Mucosa of rectum (tissue), 2 donors: ENCODE measurements at regions not wholly inside any gene's neighbourhood (a gene's known extent, or its start where the extent isn't known, plus 50 kb on each side); places are given as distances from the start of the nearest gene placed in this dataset.

ENCODE experiments used
- H3K27ac ChIP-seq, 2 donors: one replicate each; pipeline ENCODE4 v1.7.0; 2013; ENCODE audit warnings: inconsistent platforms in 2 of 2, low read depth in 2 of 2, low read length in 2 of 2
- H3K27me3 ChIP-seq, 2 donors: one replicate each; pipeline ENCODE4 v1.7.0; 2013; ENCODE audit warnings: low read length in 2 of 2; ENCODE audit not compliant: control insufficient read depth in 2 of 2, insufficient read depth in 2 of 2
- H3K36me3 ChIP-seq, 2 donors: one replicate each; pipeline ENCODE4 v1.7.0; 2013; ENCODE audit warnings: low read length in 2 of 2; ENCODE audit not compliant: control insufficient read depth in 2 of 2, insufficient read depth in 2 of 2
- H3K4me1 ChIP-seq, 2 donors: one replicate each; pipeline ENCODE4 v1.7.0; 2013; ENCODE audit warnings: low read length in 2 of 2, mild to moderate bottlenecking in 1 of 2; ENCODE audit not compliant: control insufficient read depth in 2 of 2, insufficient read depth in 2 of 2
- H3K4me3 ChIP-seq, 2 donors: one replicate each; pipeline ENCODE4 v1.7.0; 2013; ENCODE audit warnings: low read length in 2 of 2
- H3K9ac ChIP-seq, 2 donors: one replicate each; pipeline ENCODE4 v1.7.0; 2013; ENCODE audit warnings: low read length in 2 of 2, low read depth in 1 of 2, mild to moderate bottlenecking in 1 of 2
- H3K9me3 ChIP-seq, 2 donors: one replicate each; pipeline ENCODE4 v1.7.0; 2013; ENCODE audit warnings: low read length in 2 of 2; ENCODE audit not compliant: control insufficient read depth in 2 of 2
- donor health status: healthy.
- donor health status: Normal muscosa, but diverticular disease.

DNA sequence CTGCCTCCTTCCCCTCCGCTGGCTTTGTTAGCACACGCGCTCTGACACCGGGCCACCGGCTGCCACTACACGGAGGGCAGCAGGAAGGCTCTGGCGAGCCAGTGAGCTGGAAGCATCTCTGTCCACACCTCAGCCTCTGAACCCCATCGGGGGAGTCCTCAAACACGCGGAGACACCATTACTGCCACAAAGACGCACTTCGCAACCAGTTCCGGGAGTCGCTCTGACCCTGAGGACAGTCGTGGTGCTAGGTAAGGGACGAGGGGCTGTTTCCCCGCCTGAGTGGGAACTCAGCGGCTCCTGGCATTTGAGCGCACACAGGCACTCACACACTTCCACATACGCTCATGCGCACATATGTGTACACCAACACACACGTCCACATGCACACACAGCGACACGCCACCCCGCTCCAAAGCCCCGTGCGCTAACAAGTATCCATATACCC lies 160.0 kb downstream of the C9orf152 start:
- Histone ChIP-seq H3K36me3 (no peaks in the 10 kb centered on the region), H3K4me1 (peaks cover 6 to 23% of the 10 kb centered on the region in 2 donors), H3K27me3 (peaks cover 13 to 14% of the 10 kb centered on the region in 2 donors), H3K4me3 (peak overlapping the region; percentile 72 to 81), H3K9ac (peak overlapping the region; percentile 20 to 58), H3K27ac (peak overlapping the region in 1 of 2 donors; percentile 17), H3K9me3 (no peaks in the 10 kb centered on the region)

DNA sequence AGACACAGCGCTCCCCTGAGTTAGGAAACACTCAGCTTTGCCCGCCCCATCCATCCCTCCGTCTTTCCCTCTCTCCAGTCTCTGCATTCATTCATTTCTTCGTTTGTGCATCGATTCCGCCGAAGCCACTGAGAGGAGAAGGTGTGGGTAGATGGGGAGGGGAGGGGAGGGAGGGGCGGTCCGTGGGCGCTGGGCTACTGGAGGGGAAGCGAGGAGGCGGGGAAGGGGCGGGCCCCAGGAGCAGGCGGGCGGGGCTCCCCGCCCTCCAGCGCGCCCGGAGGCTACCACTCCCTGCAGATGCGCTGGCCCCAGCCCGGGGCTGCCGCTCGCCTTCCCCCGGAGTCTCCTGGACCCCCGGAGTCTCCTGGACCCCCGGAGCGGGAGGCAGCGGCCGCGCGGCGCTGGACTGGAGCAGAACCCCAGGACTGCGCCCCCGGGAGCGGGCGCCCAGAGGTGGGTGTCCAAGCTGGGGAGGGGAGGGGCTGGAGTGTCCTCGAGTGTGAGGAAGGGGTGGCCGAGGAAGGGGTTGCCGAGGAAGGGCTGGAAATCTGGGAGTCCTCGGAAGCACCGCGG lies 159.5 kb downstream of the C9orf152 start:
- Histone ChIP-seq H3K4me1 (peaks cover 6 to 23% of the 10 kb centered on the region in 2 donors), H3K4me3 (peak overlapping the region; percentile 72 to 81), H3K27ac (peak overlapping the region; percentile 55 to 70)

DNA sequence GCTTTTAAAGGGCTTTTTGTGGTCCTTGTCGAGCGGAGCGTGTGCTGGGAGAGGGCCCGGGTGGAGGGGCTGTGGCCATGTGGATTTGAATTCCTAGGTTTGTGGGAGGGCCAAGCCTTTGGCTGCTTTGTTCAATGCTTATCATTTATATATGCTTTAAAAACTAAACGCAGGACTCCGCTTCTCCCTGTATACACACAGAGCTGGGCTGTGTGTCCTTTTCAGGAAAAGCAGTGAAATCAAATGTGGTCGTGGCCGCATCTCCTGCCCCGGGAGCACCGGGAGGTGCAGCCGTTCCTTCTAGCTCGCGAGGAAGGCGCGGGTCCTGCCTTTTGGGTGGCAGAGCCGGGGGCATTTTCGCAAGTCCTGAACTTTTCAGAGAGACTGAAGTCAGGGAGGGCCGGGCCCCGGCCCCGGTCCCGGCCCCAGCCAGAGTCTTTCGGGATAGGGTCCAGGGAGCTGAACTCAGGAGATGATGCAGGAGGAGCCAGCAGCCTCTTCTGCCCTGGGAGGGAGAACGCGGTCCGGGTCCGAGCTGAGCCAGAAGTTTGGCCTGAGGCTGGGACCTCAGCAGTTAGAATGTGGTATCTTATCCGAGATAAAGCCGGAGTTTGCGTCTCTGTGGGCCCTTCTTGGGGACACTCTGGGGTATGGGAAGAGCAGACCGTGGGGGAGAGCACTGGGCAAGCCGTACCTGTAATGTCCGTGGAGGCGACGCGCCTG lies 158.8 kb downstream of the C9orf152 start:
- Histone ChIP-seq H3K27ac (peak overlapping the region; percentile 55 to 70), H3K9ac (peak overlapping the region; percentile 65 to 79), H3K27me3 (peaks cover 13 to 14% of the 10 kb centered on the region in 2 donors), H3K4me1 (peaks cover 6 to 23% of the 10 kb centered on the region in 2 donors), H3K36me3 (no peaks in the 10 kb centered on the region), H3K4me3 (peak overlapping the region; percentile 72 to 81), H3K9me3 (no peaks in the 10 kb centered on the region)

More for the DNA sequence above, 159.5 kb downstream of the C9orf152 start:
- Histone ChIP-seq H3K36me3 (no peaks in the 10 kb centered on the region), H3K9me3 (no peaks in the 10 kb centered on the region), H3K9ac (peak overlapping the region; percentile 65 to 79), H3K27me3 (peaks cover 13 to 14% of the 10 kb centered on the region in 2 donors)

DNA sequence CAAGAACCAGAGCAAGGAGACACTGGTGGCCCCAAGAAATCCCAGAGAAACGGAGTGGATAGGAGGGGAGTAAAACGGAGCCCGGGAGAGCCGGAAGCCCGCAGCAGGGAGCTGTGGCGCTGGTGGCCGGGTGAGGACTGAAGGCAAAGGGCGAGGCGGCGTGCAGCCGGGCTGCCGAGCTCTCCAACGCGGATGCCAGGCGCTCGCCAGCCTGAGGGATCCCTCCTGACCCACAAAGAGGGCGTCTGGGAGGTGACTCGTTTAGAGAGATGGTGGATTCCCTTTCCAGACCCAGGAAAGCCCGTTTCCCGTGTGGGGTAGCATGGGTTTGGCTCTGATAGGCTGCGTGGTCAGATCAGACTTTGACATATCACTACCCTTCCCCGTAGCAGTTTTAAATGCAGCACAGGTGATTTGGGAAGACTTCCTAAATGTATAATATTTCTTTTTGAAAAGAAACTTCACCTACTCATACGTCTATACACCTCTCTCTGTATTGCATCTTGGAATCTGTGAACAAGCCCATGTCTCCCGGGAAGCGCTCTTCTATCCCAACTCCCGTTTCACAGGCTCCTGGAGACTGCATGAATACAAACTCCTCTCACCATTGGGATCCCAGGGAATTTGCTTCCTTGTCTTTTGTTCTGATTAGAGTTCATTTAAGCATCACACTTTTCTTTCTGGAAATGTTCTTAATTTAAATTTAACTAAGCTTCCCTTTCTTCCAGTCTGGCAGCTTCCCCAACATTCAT lies 158.1 kb downstream of the C9orf152 start:
- H3K4me1 ChIP-seq = peaks cover 6 to 23% of the 10 kb centered on the region in 2 donors
- H3K27ac ChIP-seq = peak overlapping the region; percentile 55 to 70

DNA sequence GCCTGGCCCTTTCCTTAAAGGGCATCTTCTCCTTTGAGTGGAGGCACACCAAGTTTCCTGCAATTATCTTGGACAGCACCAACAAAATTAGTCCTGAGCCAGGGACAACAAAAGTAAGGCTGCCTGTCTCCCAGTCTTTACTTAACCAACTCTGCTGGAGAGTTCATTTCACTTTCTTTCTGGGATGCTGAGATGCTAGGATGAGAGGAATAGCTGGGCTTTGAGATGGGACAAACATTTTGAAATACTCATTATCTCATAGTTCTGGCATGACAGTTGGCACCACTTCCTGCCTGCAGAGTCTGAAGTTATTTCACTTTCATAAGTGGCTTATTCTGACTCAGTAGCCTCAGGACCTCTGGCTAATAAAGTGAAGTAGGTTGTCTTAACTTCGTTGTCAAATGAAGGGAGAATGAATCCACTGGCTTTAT lies 157.0 kb downstream of the C9orf152 start:
- H3K9me3 ChIP-seq = no peaks in the 10 kb centered on the region
- H3K27ac ChIP-seq = peak overlapping the region; percentile 0 to 32
- peaks cover 13 to 14% of the 10 kb centered on the region in 2 donors for H3K27me3 ChIP-seq
- no peak overlapping the region for H3K9ac ChIP-seq
- peaks cover 6 to 23% of the 10 kb centered on the region in 2 donors for H3K4me1 ChIP-seq
- H3K36me3 ChIP-seq = no peaks in the 10 kb centered on the region
- peak overlapping the region in 1 of 2 donors; percentile 81 for H3K4me3 ChIP-seq

More for the DNA sequence above, 158.1 kb downstream of the C9orf152 start:
- peak overlapping the region; percentile 65 to 79 for H3K9ac ChIP-seq
- peak overlapping the region; percentile 72 to 81 for H3K4me3 ChIP-seq
- no peaks in the 10 kb centered on the region for H3K36me3 ChIP-seq
- peaks cover 13 to 14% of the 10 kb centered on the region in 2 donors for H3K27me3 ChIP-seq
- H3K9me3 ChIP-seq = no peaks in the 10 kb centered on the region

DNA sequence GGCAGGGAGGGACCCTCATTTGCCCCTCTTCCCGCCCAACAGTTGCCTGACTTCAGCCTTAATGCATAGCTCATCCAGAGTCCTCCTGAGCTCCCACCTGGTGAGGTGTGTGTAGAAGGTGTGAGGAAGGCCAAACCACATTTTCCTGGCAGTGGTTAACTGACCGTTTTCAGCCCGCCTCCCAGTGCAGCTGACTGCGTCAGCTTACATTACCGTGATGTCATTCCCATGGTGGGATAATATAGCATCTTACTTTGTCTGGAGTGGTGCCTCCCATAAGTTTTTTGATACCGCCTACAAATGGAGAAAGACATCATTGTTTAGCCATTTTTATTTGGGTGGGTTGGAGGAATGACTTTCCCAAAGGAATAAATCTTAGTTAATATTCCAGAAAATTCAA lies 151.9 kb downstream of the C9orf152 start:
- no peaks in the 10 kb centered on the region for H3K9me3 ChIP-seq
- H3K9ac ChIP-seq = no peak overlapping the region
- H3K27me3 ChIP-seq = no peaks in the 10 kb centered on the region
- no peaks in the 10 kb centered on the region for H3K36me3 ChIP-seq
- H3K27ac ChIP-seq = no peak overlapping the region
- no peak overlapping the region for H3K4me3 ChIP-seq
- no peaks in the 10 kb centered on the region for H3K4me1 ChIP-seq

DNA sequence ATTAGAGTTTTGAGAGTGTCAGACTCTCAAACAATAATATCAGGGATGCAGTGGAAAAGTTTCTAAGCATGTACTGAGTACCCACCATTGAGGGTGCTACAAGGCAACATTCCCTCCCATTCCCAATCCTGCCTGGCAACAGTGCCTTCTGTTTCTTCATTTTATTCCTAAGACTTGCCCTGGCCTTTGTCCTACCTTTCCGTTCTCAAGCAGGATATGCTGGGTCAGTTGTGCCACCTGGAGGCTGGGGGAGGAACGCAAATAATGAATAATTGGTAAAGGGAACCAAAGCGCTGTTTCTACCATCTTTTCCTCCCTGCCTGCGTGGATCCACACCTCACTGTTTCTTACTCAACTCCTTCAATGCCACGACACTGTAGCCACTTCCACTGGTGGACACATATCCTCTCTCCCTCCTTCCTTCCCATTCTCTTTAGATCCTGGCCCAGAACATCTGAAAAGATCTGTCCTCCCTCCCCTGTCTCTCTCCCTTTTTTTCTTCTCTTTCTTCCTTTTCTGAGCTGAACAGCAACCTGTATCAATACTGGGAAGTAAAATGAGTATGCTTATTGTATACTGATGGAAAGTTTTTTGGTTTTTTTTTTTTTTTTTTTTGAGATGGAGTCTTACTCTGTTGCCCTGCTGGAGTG lies 149.5 kb downstream of the C9orf152 start:
- Histone ChIP-seq H3K4me1 (no peaks in the 10 kb centered on the region), H3K27ac (no peak overlapping the region), H3K9ac (no peak overlapping the region), H3K4me3 (no peak overlapping the region), H3K36me3 (no peaks in the 10 kb centered on the region), H3K9me3 (no peaks in the 10 kb centered on the region), H3K27me3 (no peaks in the 10 kb centered on the region)

DNA sequence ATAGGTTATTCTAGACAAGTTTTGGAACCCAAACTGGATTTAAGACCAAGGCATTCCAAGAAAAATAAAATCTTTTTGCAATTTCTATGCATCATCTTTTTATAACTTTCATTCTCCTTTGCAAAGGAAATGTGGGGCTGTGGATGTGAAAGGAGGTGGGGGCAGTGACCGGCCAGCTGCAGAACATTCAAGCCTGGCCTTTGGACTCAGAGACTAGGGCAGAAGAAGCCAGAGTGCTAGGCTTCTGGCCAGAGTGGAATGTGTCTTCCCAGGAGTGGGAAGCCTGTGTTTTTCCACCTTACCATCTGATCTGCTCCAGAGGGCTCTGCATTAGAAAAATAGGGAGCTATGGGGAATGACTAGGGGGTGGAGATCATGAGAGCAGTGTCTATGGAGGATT lies 148.5 kb downstream of the C9orf152 start:
- H3K9me3 ChIP-seq = no peaks in the 10 kb centered on the region
- no peaks in the 10 kb centered on the region for H3K4me1 ChIP-seq
- H3K4me3 ChIP-seq = no peak overlapping the region
- no peak overlapping the region for H3K27ac ChIP-seq
- no peaks in the 10 kb centered on the region for H3K27me3 ChIP-seq
- H3K36me3 ChIP-seq = no peaks in the 10 kb centered on the region
- no peak overlapping the region for H3K9ac ChIP-seq

DNA sequence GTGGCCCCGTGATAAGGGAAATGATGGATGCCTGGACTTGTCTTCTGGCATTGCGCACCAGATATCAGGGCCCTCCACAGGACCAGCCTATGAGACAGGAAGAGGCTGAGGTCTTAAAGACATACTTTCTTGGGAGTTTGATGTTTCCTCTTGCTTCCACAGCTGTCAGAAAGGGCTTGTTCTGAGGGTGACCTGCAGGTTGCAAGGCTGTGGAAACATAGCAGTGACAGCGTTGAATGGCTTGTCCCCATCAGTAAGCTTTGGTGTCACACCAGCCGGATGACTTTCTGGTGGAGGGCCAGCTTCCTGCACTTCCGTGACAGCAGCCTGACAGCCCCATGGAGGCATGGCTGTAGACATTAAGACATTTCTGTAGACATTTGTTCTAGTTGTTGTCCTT lies 143.2 kb downstream of the C9orf152 start:
- no peak overlapping the region for H3K27ac ChIP-seq
- no peaks in the 10 kb centered on the region for H3K27me3 ChIP-seq
- no peaks in the 10 kb centered on the region for H3K36me3 ChIP-seq
- H3K4me3 ChIP-seq = no peak overlapping the region
- no peaks in the 10 kb centered on the region for H3K9me3 ChIP-seq
- no peak overlapping the region for H3K9ac ChIP-seq
- H3K4me1 ChIP-seq = peaks cover 0 to 4% of the 10 kb centered on the region in 2 donors
